HG02970 (cell line): ENCODE measurements at regions not wholly inside any gene's neighbourhood (a gene's known extent, or its start where the extent isn't known, plus 50 kb on each side); places are given as distances from the start of the nearest gene placed in this dataset.

Experiments
- ATAC-seq: cut with Tn5 transposase; IDR thresholded peaks from one replicate; pipeline ENCODE4 v1.9.1; 2021; ENCODE audit warnings: mild to moderate bottlenecking, moderate library complexity, moderate number of reproducible peaks; ENCODE audit not compliant: unreplicated experiment, low FRiP score

- no peak for ATAC-seq
These were observed 429.6 kb downstream of the EPM2A start for GRCh38 chr6:145305670-145306069.

GRCh38 chr6:145306489-145306888 is 428.8 kb downstream of the EPM2A start:
- ATAC-seq, result no peak

- no peak for ATAC-seq
These were observed 425.3 kb downstream of the EPM2A start for GRCh38 chr6:145309842-145310535.

GRCh38 chr6:145312481-145312880 is 422.8 kb downstream of the EPM2A start:
- no peak for ATAC-seq

- no peak for ATAC-seq
These were observed 422.1 kb downstream of the EPM2A start for GRCh38 chr6:145313041-145313855.

GRCh38 chr6:145315982-145316600 is 419.2 kb downstream of the EPM2A start:
- ATAC-seq, result no peak

GRCh38 chr6:145318952-145319351 is 416.4 kb downstream of the EPM2A start:
- no peak for ATAC-seq

- no peak for ATAC-seq
These were observed 415.7 kb downstream of the EPM2A start for GRCh38 chr6:145319605-145320004.

- ATAC-seq, result no peak
These were observed 411.7 kb downstream of the EPM2A start for GRCh38 chr6:145323646-145324045.

- ATAC-seq, result no peak
These were observed 407.7 kb downstream of the EPM2A start for GRCh38 chr6:145327586-145327985.

GRCh38 chr6:145329257-145329656 is 406.1 kb downstream of the EPM2A start:
- no peak for ATAC-seq

- ATAC-seq, result no peak
These were observed 404.3 kb downstream of the EPM2A start for GRCh38 chr6:145331066-145331465.

- ATAC-seq, result no peak
These were observed 403.3 kb downstream of the EPM2A start for GRCh38 chr6:145332011-145332410.

- no peak for ATAC-seq
These were observed 399.2 kb downstream of the EPM2A start for GRCh38 chr6:145336119-145336518.

GRCh38 chr6:145339089-145339488 is 396.2 kb downstream of the EPM2A start:
- no peak for ATAC-seq

- ATAC-seq, result no peak
These were observed 395.1 kb downstream of the EPM2A start for GRCh38 chr6:145340256-145340655.

- ATAC-seq, result no peak
These were observed 390.2 kb downstream of the EPM2A start for GRCh38 chr6:145345094-145345493.

- no peak for ATAC-seq
These were observed 388.1 kb downstream of the EPM2A start for GRCh38 chr6:145347216-145347615.

GRCh38 chr6:145349950-145350510 is 385.3 kb downstream of the EPM2A start:
- peak; percentile 71 for ATAC-seq

GRCh38 chr6:145350928-145351327 is 384.4 kb downstream of the EPM2A start:
- ATAC-seq, result no peak
